RWPE2 (cell line): ENCODE measurements at regions not wholly inside any gene's neighbourhood (a gene's known extent, or its start where the extent isn't known, plus 50 kb on each side); places are given as distances from the start of the nearest gene placed in this dataset.

Source experiments
- ATAC-seq: fragments of 200-7000 bp; cut with Tn5 transposase; 3 replicates; pipeline ENCODE4 v1.9.1; 2021; ENCODE audit warnings: low read depth
- DNase-seq: peaks from one replicate; pipeline ENCODE4 v3.0.0-alpha.2; 2020; ENCODE audit warnings: low spot score
- H3K27ac ChIP-seq: fragments of 450-650 bp; 2 replicates; pipeline ENCODE4 v1.5.1; 2017; ENCODE audit warnings: mild to moderate bottlenecking; ENCODE audit not compliant: poor library complexity, severe bottlenecking
- H3K27me3 ChIP-seq: fragments of 250-450 bp; sonication (Bioruptor Pico); 2 replicates; pipeline ENCODE4 v1.5.1; 2021; ENCODE audit warnings: mild to moderate bottlenecking, moderate library complexity; ENCODE audit not compliant: insufficient read depth, poor library complexity, severe bottlenecking
- H3K36me3 ChIP-seq: fragments of 250-450 bp; sonication (Bioruptor Pico); 2 replicates; pipeline ENCODE4 v1.5.1; 2020; ENCODE audit warnings: low read depth, mild to moderate bottlenecking, moderate library complexity
- H3K4me1 ChIP-seq: fragments of 250-450 bp; sonication (Bioruptor Pico); 2 replicates; pipeline ENCODE4 v1.5.1; 2021; ENCODE audit warnings: mild to moderate bottlenecking, moderate library complexity; ENCODE audit not compliant: insufficient read depth, poor library complexity, severe bottlenecking
- H3K4me3 ChIP-seq: fragments of 250-450 bp; sonication (Bioruptor Pico); 2 replicates; pipeline ENCODE4 v1.5.1; 2021; ENCODE audit warnings: mild to moderate bottlenecking, moderate library complexity; ENCODE audit not compliant: severe bottlenecking
- H3K9me3 ChIP-seq: fragments of 250-450 bp; sonication (Bioruptor Pico); 2 replicates; pipeline ENCODE4 v1.5.1; 2021; ENCODE audit warnings: mild to moderate bottlenecking, moderate library complexity; ENCODE audit not compliant: severe bottlenecking
- CTCF ChIP-seq: fragments of 450-650 bp; IDR thresholded peaks from one replicate; pipeline ENCODE4 v1.5.1; 2017; ENCODE audit warnings: mild to moderate bottlenecking, moderate library complexity; ENCODE audit not compliant: poor library complexity, severe bottlenecking

GRCh38 chr2:21469564-21469963, 345.8 kb downstream of the TDRD15 start:
- Histone ChIP-seq H3K36me3 (no peaks in the 10 kb centered on the region), H3K27ac (no peak overlapping the region), H3K27me3 (no peaks in the 10 kb centered on the region), H3K4me1 (peaks cover 6% of the 10 kb centered on the region), H3K9me3 (no peaks in the 10 kb centered on the region), H3K4me3 (no peak overlapping the region)
- no peak for TF ChIP-seq CTCF
- ATAC-seq (no peak), DNase-seq (no peak)

- no peaks in the 10 kb centered on the region for H3K36me3 ChIP-seq
- DNase-seq (no peak), ATAC-seq (no peak)
- H3K27me3 ChIP-seq = no peaks in the 10 kb centered on the region
- TF ChIP-seq CTCF = no peak
- H3K27ac ChIP-seq = no peak overlapping the region
- no peaks in the 10 kb centered on the region for H3K4me1 ChIP-seq
- H3K9me3 ChIP-seq = no peaks in the 10 kb centered on the region
- H3K4me3 ChIP-seq = no peak overlapping the region
These were observed 356.4 kb downstream of the TDRD15 start for GRCh38 chr2:21480162-21480561.

GRCh38 chr2:21484643-21485042, 360.9 kb downstream of the TDRD15 start:
- H3K36me3 ChIP-seq = no peaks in the 10 kb centered on the region
- no peak overlapping the region for H3K4me3 ChIP-seq
- no peak for ATAC-seq
- no peak for DNase-seq
- no peaks in the 10 kb centered on the region for H3K9me3 ChIP-seq
- no peaks in the 10 kb centered on the region for H3K27me3 ChIP-seq
- H3K4me1 ChIP-seq = no peaks in the 10 kb centered on the region
- no peak overlapping the region for H3K27ac ChIP-seq
- no peak for TF ChIP-seq CTCF

- TF ChIP-seq CTCF = no peak
These were observed 362.7 kb downstream of the TDRD15 start for GRCh38 chr2:21486445-21486844.

GRCh38 chr2:21489080-21489479, 365.3 kb downstream of the TDRD15 start:
- DNase-seq = no peak
- ATAC-seq = no peak
- H3K36me3 ChIP-seq = no peaks in the 10 kb centered on the region
- H3K27me3 ChIP-seq = no peaks in the 10 kb centered on the region
- H3K9me3 ChIP-seq = no peaks in the 10 kb centered on the region
- H3K4me3 ChIP-seq = no peak overlapping the region
- no peaks in the 10 kb centered on the region for H3K4me1 ChIP-seq
- no peak for TF ChIP-seq CTCF
- H3K27ac ChIP-seq = no peak overlapping the region

More at GRCh38 chr2:21486445-21486844, 362.7 kb downstream of the TDRD15 start:
- Histone ChIP-seq H3K4me3 (no peak overlapping the region), H3K9me3 (no peaks in the 10 kb centered on the region), H3K27me3 (no peaks in the 10 kb centered on the region), H3K4me1 (no peaks in the 10 kb centered on the region), H3K27ac (no peak overlapping the region), H3K36me3 (no peaks in the 10 kb centered on the region)
- ATAC-seq (no peak), DNase-seq (no peak)
